Calu3 (cell line): ENCODE measurements at regions not wholly inside any gene's neighbourhood (a gene's known extent, or its start where the extent isn't known, plus 50 kb on each side); places are given as distances from the start of the nearest gene placed in this dataset.
"Not testable (repeated sequence)": the region's sequence is repeated elsewhere in the genome, so short reads cannot be mapped to it uniquely, and the experiment has no call there.

Source experiments
- BruUV-seq: library from RNA; stranded (reverse); fragments of 400-500 nt; replicated peaks from 2 replicates; lab custom pipeline; 2021; lab: Mats Ljungman, UMichigan
- CTCF ChIA-PET: fragments of 300-600 bp; sonication (Branson Sonifier 250); formaldehyde crosslinking; loops from one replicate; lab custom pipeline; 2022; ENCODE audit warnings: antibody characterized with exemption; lab: Charles Lee
- DNase-seq: peaks from one replicate; pipeline ENCODE4 v3.0.0; 2022
- H3K27ac Mint-ChIP-seq: one replicate; pipeline ENCODE4 v1.8.0; 2022; ENCODE audit warnings: mixed read lengths; ENCODE audit not compliant: unreplicated experiment
- H3K27me3 Mint-ChIP-seq: one replicate; pipeline ENCODE4 v1.8.0; 2022; ENCODE audit warnings: mixed read lengths; ENCODE audit not compliant: unreplicated experiment
- H3K36me3 Mint-ChIP-seq: one replicate; pipeline ENCODE4 v1.8.0; 2022; ENCODE audit warnings: mild to moderate bottlenecking, moderate library complexity, mixed read lengths; ENCODE audit not compliant: insufficient read depth, unreplicated experiment
- H3K4me1 Mint-ChIP-seq: one replicate; pipeline ENCODE4 v1.8.0; 2022; ENCODE audit warnings: mild to moderate bottlenecking, low read depth, mixed read lengths; ENCODE audit not compliant: unreplicated experiment
- H3K4me3 Mint-ChIP-seq: one replicate; pipeline ENCODE4 v1.8.0; 2022; ENCODE audit warnings: mild to moderate bottlenecking, low read depth, moderate library complexity, mixed read lengths; ENCODE audit not compliant: unreplicated experiment
- H3K9me3 Mint-ChIP-seq: one replicate; pipeline ENCODE4 v1.8.0; 2022; ENCODE audit warnings: low read depth, mixed read lengths; ENCODE audit not compliant: unreplicated experiment
- CTCF ChIP-seq: fragments of 200-600 bp; IDR thresholded peaks from one replicate; pipeline ENCODE4 v1.8.0; 2022; ENCODE audit warnings: antibody characterized with exemption; ENCODE audit not compliant: unreplicated experiment
- intact Hi-C: fragments of 100-400 bp; cut with micrococcal nuclease; formaldehyde crosslinking; loops from one replicate; pipeline ENCODE4 v1.10.0; 2022; ENCODE audit not compliant: unreplicated experiment

- intact Hi-C loops = no loop called here
- Mint-ChIP-seq H3K27ac (no peak overlapping the region), H3K36me3 (no peaks in the 10 kb centered on the region), H3K9me3 (no peaks in the 10 kb centered on the region), H3K4me3 (no peak overlapping the region), H3K4me1 (no peaks in the 10 kb centered on the region), H3K27me3 (no peaks in the 10 kb centered on the region)
- TF ChIP-seq CTCF = peak; percentile 21
- CTCF ChIA-PET = no interaction called here
- BruUV-seq = no TSS peak
- DNase-seq = no peak
Observed at GRCh38 chrX:28177202-28177601, 196.0 kb upstream of the DCAF8L1 start.

- intact Hi-C loops = no loop called here
- CTCF ChIA-PET = no interaction called here
- H3K4me1 Mint-ChIP-seq = no peaks in the 10 kb centered on the region
- no peak for TF ChIP-seq CTCF
- no peak for DNase-seq
- no TSS peak for BruUV-seq
- H3K27ac Mint-ChIP-seq = no peak overlapping the region
- H3K4me3 Mint-ChIP-seq = no peak overlapping the region
- no peaks in the 10 kb centered on the region for H3K36me3 Mint-ChIP-seq
- H3K9me3 Mint-ChIP-seq = no peaks in the 10 kb centered on the region
- H3K27me3 Mint-ChIP-seq = no peaks in the 10 kb centered on the region
Observed at GRCh38 chrX:28170713-28171112, 189.5 kb upstream of the DCAF8L1 start.

- no peak for TF ChIP-seq CTCF
- H3K4me3 Mint-ChIP-seq = no peak overlapping the region
- no peaks in the 10 kb centered on the region for H3K36me3 Mint-ChIP-seq
- no peak for DNase-seq
- intact Hi-C loops = no loop called here
- CTCF ChIA-PET = no interaction called here
- H3K27ac Mint-ChIP-seq = no peak overlapping the region
- peaks cover 3% of the 10 kb centered on the region for H3K9me3 Mint-ChIP-seq
- no peaks in the 10 kb centered on the region for H3K4me1 Mint-ChIP-seq
- BruUV-seq = no TSS peak
- no peaks in the 10 kb centered on the region for H3K27me3 Mint-ChIP-seq
Observed at GRCh38 chrX:28158019-28158777, 176.9 kb upstream of the DCAF8L1 start.

GRCh38 chrX:28152263-28152662 is 171.0 kb upstream of the DCAF8L1 start:
- H3K27ac Mint-ChIP-seq, H3K4me1 Mint-ChIP-seq, BruUV-seq, H3K27me3 Mint-ChIP-seq, H3K4me3 Mint-ChIP-seq, CTCF ChIA-PET, H3K36me3 Mint-ChIP-seq, DNase-seq, H3K9me3 Mint-ChIP-seq, intact Hi-C loops: not testable (repeated sequence)

GRCh38 chrX:28135378-28136047 is 154.3 kb upstream of the DCAF8L1 start:
- Mint-ChIP-seq H3K9me3 (no peaks in the 10 kb centered on the region), H3K4me3 (no peak overlapping the region), H3K27me3 (no peaks in the 10 kb centered on the region), H3K27ac (no peak overlapping the region), H3K36me3 (no peaks in the 10 kb centered on the region), H3K4me1 (peaks cover 6% of the 10 kb centered on the region)
- intact Hi-C loops = no loop called here
- BruUV-seq = no TSS peak
- DNase-seq = no peak
- no peak for TF ChIP-seq CTCF
- CTCF ChIA-PET = no interaction called here
